ENCODE measurements at regions not wholly inside any gene's neighbourhood (a gene's known extent, or its start where the extent isn't known, plus 50 kb on each side); places are given as distances from the start of the nearest gene placed in this dataset.
A peak's percentile ranks its signal among the peaks of the same experiment; 100 is the strongest.

DNA sequence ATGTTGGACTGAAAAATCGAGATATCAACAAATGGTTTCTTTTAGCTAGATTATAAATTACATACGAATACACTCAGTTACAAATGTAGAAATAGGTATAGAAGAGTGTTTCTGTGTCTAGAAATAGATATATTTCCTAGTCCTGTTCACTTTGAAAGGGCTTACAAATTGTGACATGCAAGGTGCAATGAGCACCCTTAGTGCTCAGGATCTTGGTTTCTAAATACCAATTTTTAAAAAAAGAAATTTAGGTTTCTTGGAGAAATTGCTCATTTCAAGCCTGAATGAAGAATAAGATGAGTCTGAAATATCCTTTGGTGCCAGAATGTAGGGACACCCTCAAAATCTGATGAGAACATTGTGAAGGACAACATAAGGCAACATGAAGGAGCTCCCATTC is 306.0 kb downstream of the CRPPA start:
- TF ChIP-seq EZH2 (IDR thresholded peaks at IDR 0.05; ENCODE audit: insufficient read depth, low read length): no peak
- TF ChIP-seq, protein P1, sequence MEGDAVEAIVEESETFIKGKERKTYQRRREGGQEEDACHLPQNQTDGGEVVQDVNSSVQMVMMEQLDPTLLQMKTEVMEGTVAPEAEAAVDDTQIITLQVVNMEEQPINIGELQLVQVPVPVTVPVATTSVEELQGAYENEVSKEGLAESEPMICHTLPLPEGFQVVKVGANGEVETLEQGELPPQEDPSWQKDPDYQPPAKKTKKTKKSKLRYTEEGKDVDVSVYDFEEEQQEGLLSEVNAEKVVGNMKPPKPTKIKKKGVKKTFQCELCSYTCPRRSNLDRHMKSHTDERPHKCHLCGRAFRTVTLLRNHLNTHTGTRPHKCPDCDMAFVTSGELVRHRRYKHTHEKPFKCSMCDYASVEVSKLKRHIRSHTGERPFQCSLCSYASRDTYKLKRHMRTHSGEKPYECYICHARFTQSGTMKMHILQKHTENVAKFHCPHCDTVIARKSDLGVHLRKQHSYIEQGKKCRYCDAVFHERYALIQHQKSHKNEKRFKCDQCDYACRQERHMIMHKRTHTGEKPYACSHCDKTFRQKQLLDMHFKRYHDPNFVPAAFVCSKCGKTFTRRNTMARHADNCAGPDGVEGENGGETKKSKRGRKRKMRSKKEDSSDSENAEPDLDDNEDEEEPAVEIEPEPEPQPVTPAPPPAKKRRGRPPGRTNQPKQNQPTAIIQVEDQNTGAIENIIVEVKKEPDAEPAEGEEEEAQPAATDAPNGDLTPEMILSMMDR (IDR thresholded peaks at IDR 0.05; ENCODE audit: insufficient read depth, low read depth, low read length): no peak
- Histone ChIP-seq H4K20me1 (ENCODE audit: insufficient read depth, low read length) (no peaks in the 10 kb centered on the region), H3K27ac (ENCODE audit: low read depth, low read length) (no peak overlapping the region), H3K36me3 (ENCODE audit: insufficient read depth, low read length) (no peaks in the 10 kb centered on the region), H3K9ac (ENCODE audit: low read length) (no peak overlapping the region), H2AFZ (ENCODE audit: low read depth, low read length) (no peak overlapping the region), H3K9me3 (ENCODE audit: insufficient read depth, low read depth, low read length) (peaks cover 5% of the 10 kb centered on the region), H3K79me2 (ENCODE audit: insufficient read depth, low read length) (no peaks in the 10 kb centered on the region), H3K4me1 (ENCODE audit: insufficient read depth, low read length) (no peaks in the 10 kb centered on the region), H3K4me3 (ENCODE audit: insufficient read depth, low read depth, low read length) (no peak overlapping the region), H3K4me2 (ENCODE audit: low read length) (no peak overlapping the region), H3K27me3 (ENCODE audit: insufficient read depth, low read length) (no peaks in the 10 kb centered on the region)
- no peak for DNase-seq (ENCODE audit: low read depth)
- Mint-ChIP-seq H3K4me3 (ENCODE audit: unreplicated experiment) (no peak overlapping the region), H3K4me1 (ENCODE audit: low read depth, unreplicated experiment) (no peaks in the 10 kb centered on the region), H3K27ac (ENCODE audit: unreplicated experiment) (no peak overlapping the region), H3K9me3 (ENCODE audit: unreplicated experiment) (peaks cover 2% of the 10 kb centered on the region), H3K27me3 (ENCODE audit: low read depth, unreplicated experiment) (no peaks in the 10 kb centered on the region), H3K36me3 (ENCODE audit: low read depth, unreplicated experiment) (peaks cover 2% of the 10 kb centered on the region)
- no peak for FAIRE-seq

DNA sequence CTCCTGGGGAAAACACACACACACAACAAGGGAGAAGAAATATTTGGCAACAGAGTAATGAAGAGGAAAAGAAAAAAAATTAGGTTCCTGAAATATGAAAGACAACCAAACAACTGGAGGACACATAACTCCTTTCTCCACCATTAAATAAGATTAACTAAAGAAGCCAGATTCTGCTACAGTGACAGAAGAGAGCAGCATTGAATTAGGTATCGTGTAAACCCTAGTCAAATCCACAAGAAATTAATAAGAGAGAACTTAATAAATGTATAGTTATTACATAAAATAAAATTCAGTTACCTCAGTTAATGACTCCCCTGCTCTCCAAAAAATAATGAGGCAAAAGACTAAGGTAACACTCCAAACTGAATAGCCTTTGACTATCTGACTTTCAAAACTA is 306.7 kb downstream of the CRPPA start:
- Histone ChIP-seq H3K27me3 (ENCODE audit: insufficient read depth, low read length) (no peaks in the 10 kb centered on the region), H3K9ac (ENCODE audit: low read length) (no peak overlapping the region), H3K36me3 (ENCODE audit: insufficient read depth, low read length) (no peaks in the 10 kb centered on the region), H3K9me3 (ENCODE audit: insufficient read depth, low read depth, low read length) (peaks cover 5% of the 10 kb centered on the region), H3K4me3 (ENCODE audit: insufficient read depth, low read depth, low read length) (no peak overlapping the region), H4K20me1 (ENCODE audit: insufficient read depth, low read length) (no peaks in the 10 kb centered on the region), H3K4me1 (ENCODE audit: insufficient read depth, low read length) (no peaks in the 10 kb centered on the region), H3K4me2 (ENCODE audit: low read length) (no peak overlapping the region), H2AFZ (ENCODE audit: low read depth, low read length) (no peak overlapping the region), H3K27ac (ENCODE audit: low read depth, low read length) (no peak overlapping the region), H3K79me2 (ENCODE audit: insufficient read depth, low read length) (no peaks in the 10 kb centered on the region)
- peak; percentile 10 for DNase-seq (ENCODE audit: low read depth)
- Mint-ChIP-seq H3K4me3 (ENCODE audit: unreplicated experiment) (no peak overlapping the region), H3K27ac (ENCODE audit: unreplicated experiment) (no peak overlapping the region), H3K36me3 (ENCODE audit: low read depth, unreplicated experiment) (peaks cover 2% of the 10 kb centered on the region), H3K27me3 (ENCODE audit: low read depth, unreplicated experiment) (no peaks in the 10 kb centered on the region), H3K9me3 (ENCODE audit: unreplicated experiment) (peaks cover 3% of the 10 kb centered on the region), H3K4me1 (ENCODE audit: low read depth, unreplicated experiment) (no peaks in the 10 kb centered on the region)
- TF ChIP-seq, protein P1 (IDR thresholded peaks at IDR 0.05; ENCODE audit: insufficient read depth, low read depth, low read length): peak; percentile 52
- TF ChIP-seq EZH2 (IDR thresholded peaks at IDR 0.05; ENCODE audit: insufficient read depth, low read length): no peak
- no peak for FAIRE-seq

DNA sequence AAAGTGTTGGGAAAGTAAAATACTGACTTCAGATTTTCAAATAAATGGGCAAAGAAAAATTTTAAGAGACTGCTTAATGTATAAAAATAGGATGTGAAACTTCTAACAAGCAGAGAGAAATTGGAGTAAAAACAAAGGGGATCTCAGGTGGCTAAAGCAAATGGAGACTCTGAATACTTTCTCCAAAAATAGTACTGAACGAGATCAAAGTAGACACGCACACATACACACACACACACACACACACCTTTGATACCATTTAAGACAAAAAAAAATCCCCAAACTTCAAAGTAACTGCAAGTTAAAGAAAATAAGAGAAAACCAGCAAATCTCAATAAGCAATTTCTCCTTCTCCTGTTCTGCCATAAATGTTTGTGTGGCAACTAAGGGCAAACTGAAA is 307.3 kb downstream of the CRPPA start:
- TF ChIP-seq, protein P1 (IDR thresholded peaks at IDR 0.05; ENCODE audit: insufficient read depth, low read depth, low read length): no peak
- no peak for TF ChIP-seq EZH2 (IDR thresholded peaks at IDR 0.05; ENCODE audit: insufficient read depth, low read length)
- H3K9me3 Mint-ChIP-seq (ENCODE audit: unreplicated experiment): peaks cover 7% of the 10 kb centered on the region
- Histone ChIP-seq H3K79me2 (ENCODE audit: insufficient read depth, low read length) (no peaks in the 10 kb centered on the region), H3K4me3 (ENCODE audit: insufficient read depth, low read depth, low read length) (no peak overlapping the region), H3K27ac (ENCODE audit: low read depth, low read length) (no peak overlapping the region), H3K9ac (ENCODE audit: low read length) (no peak overlapping the region), H2AFZ (ENCODE audit: low read depth, low read length) (no peak overlapping the region), H3K9me3 (ENCODE audit: insufficient read depth, low read depth, low read length) (peaks cover 5% of the 10 kb centered on the region), H3K4me2 (ENCODE audit: low read length) (no peak overlapping the region), H4K20me1 (ENCODE audit: insufficient read depth, low read length) (no peaks in the 10 kb centered on the region), H3K4me1 (ENCODE audit: insufficient read depth, low read length) (no peaks in the 10 kb centered on the region), H3K36me3 (ENCODE audit: insufficient read depth, low read length) (no peaks in the 10 kb centered on the region), H3K27me3 (ENCODE audit: insufficient read depth, low read length) (no peaks in the 10 kb centered on the region)
- DNase-seq (ENCODE audit: low read depth): no peak
- no peak overlapping the region for H3K4me3 Mint-ChIP-seq (ENCODE audit: unreplicated experiment)
- FAIRE-seq: no peak
- H3K27me3 Mint-ChIP-seq (ENCODE audit: low read depth, unreplicated experiment): no peaks in the 10 kb centered on the region
- no peaks in the 10 kb centered on the region for H3K4me1 Mint-ChIP-seq (ENCODE audit: low read depth, unreplicated experiment)
- peaks cover 2% of the 10 kb centered on the region for H3K36me3 Mint-ChIP-seq (ENCODE audit: low read depth, unreplicated experiment)
- no peak overlapping the region for H3K27ac Mint-ChIP-seq (ENCODE audit: unreplicated experiment)

Data from astrocyte (in vitro differentiated cells and primary cell).